Keratinocyte (primary cell): ENCODE measurements at regions not wholly inside any gene's neighbourhood (a gene's known extent, or its start where the extent isn't known, plus 50 kb on each side); places are given as distances from the start of the nearest gene placed in this dataset.

ENCODE experiments used
- DNase-seq: peaks from one replicate; pipeline ENCODE4 v3.0.0-alpha.2; 2011; ENCODE audit warnings: low read depth, missing footprints, low spot score
- FAIRE-seq: peaks from 2 replicates; lab custom pipeline; 2011; peaks lifted over from hg19 to GRCh38; lab: Jason Lieb, UNC
- H2AFZ ChIP-seq: 2 replicates; pipeline ENCODE4 v1.6.0; 2012; ENCODE audit warnings: low read length, control low read depth, inconsistent platforms; ENCODE audit not compliant: control insufficient read depth
- H3K27ac ChIP-seq: 2 replicates; pipeline ENCODE4 v1.5.1; 2011; ENCODE audit warnings: low read length; ENCODE audit not compliant: control insufficient read depth, insufficient read depth
- H3K27me3 ChIP-seq: 3 replicates; pipeline ENCODE4 v1.6.0; 2011; ENCODE audit warnings: low read length; ENCODE audit not compliant: control insufficient read depth, insufficient read depth; ENCODE audit errors: extremely low read depth
- H3K36me3 ChIP-seq, 2 experiments: 2 replicates in 1 of 2; 3 replicates in 1 of 2; pipeline ENCODE4 v1.5.1; 2011; ENCODE audit warnings: low read length in 2 of 2, mild to moderate bottlenecking in 1 of 2; ENCODE audit not compliant: control insufficient read depth in 2 of 2, insufficient read depth in 2 of 2; ENCODE audit errors: extremely low read depth in 1 of 2
- H3K4me1 ChIP-seq: 3 replicates; pipeline ENCODE4 v1.5.1; 2011; ENCODE audit warnings: low read length; ENCODE audit not compliant: control insufficient read depth, insufficient read depth; ENCODE audit errors: extremely low read depth
- H3K4me2 ChIP-seq: 3 replicates; pipeline ENCODE4 v1.6.0; 2011; ENCODE audit warnings: low read depth, low read length; ENCODE audit not compliant: control insufficient read depth, insufficient read depth; ENCODE audit errors: extremely low read depth
- H3K4me3 ChIP-seq, 3 experiments: fragments of 200-600 bp in 1 of 3; sonication (generic) in 1 of 3; 2 replicates in 2 of 3; 3 replicates in 1 of 3; pipeline ENCODE4 v1.5.1; 2011 to 2016; ENCODE audit warnings: low read length in 3 of 3, mild to moderate bottlenecking in 3 of 3, control low read depth in 2 of 3, inconsistent platforms in 1 of 3, low read depth in 1 of 3, mixed read lengths in 1 of 3, mixed run types in 1 of 3, moderate library complexity in 1 of 3; ENCODE audit not compliant: control insufficient read depth in 2 of 3, insufficient read depth in 2 of 3; ENCODE audit errors: extremely low read depth in 1 of 3
- H3K79me2 ChIP-seq: 2 replicates; pipeline ENCODE4 v1.6.0; 2012; ENCODE audit warnings: low read length; ENCODE audit not compliant: control insufficient read depth, insufficient read depth
- H3K9ac ChIP-seq: 3 replicates; pipeline ENCODE4 v1.6.0; 2011; ENCODE audit warnings: low read length; ENCODE audit not compliant: control insufficient read depth, insufficient read depth; ENCODE audit errors: extremely low read depth
- H3K9me1 ChIP-seq: 3 replicates; pipeline ENCODE4 v1.6.0; 2011; ENCODE audit warnings: low read length; ENCODE audit not compliant: control insufficient read depth, insufficient read depth; ENCODE audit errors: extremely low read depth
- H3K9me3 ChIP-seq: 2 replicates; pipeline ENCODE4 v1.5.1; 2012; ENCODE audit warnings: low read depth, low read length; ENCODE audit not compliant: control insufficient read depth
- H4K20me1 ChIP-seq: 3 replicates; pipeline ENCODE4 v1.6.0; 2011; ENCODE audit warnings: low read length; ENCODE audit not compliant: control insufficient read depth, insufficient read depth; ENCODE audit errors: extremely low read depth
- EZH2 ChIP-seq: IDR thresholded peaks from one replicate; pipeline ENCODE4 v1.6.1; 2012; ENCODE audit warnings: inconsistent platforms, mild to moderate bottlenecking, low read length, moderate library complexity
- dilution Hi-C: fragments of 300-500 bp; cut with MboI; formaldehyde crosslinking; loops from one replicate; pipeline ENCODE4 v1.7.0; 2020; ENCODE audit warnings: low sequenced_read_pairs; ENCODE audit not compliant: extremely low pct_ligation_motif_present
- TF ChIP-seq, protein P1 (sequence below), 3 experiments: IDR thresholded peaks in 1 of 3; conservative IDR thresholded peaks in 1 of 3; optimal IDR thresholded peaks in 1 of 3; 2 replicates in 2 of 3; 3 replicates in 1 of 3; pipeline versions ENCODE3 to v1.5.1; 2011; ENCODE audit warnings: low read length in 3 of 3, mild to moderate bottlenecking in 3 of 3, moderate library complexity in 2 of 3, control low read depth in 1 of 3, inconsistent platforms in 1 of 3; ENCODE audit not compliant: insufficient read depth in 2 of 3; ENCODE audit errors: extremely low read depth in 1 of 3

GRCh38 chr7:63112764-63113712 lies 885.6 kb upstream of the ZNF722 start:
- H4K20me1 ChIP-seq, result no peaks in the 10 kb centered on the region
- peaks cover 6% of the 10 kb centered on the region for H3K9me3 ChIP-seq
- H3K4me2 ChIP-seq, result no peak overlapping the region
- H3K4me1 ChIP-seq, result no peaks in the 10 kb centered on the region
- no peak overlapping the region for H3K4me3 ChIP-seq
- no peak overlapping the region for H3K27ac ChIP-seq
- H2AFZ ChIP-seq, result no peak overlapping the region
- H3K27me3 ChIP-seq, result no peaks in the 10 kb centered on the region
- H3K36me3 ChIP-seq, result no peaks in the 10 kb centered on the region
- no peaks in the 10 kb centered on the region for H3K9me1 ChIP-seq
- no peaks in the 10 kb centered on the region for H3K79me2 ChIP-seq
- DNase-seq (no peak), FAIRE-seq (no peak)
- dilution Hi-C loops, result no loop called here
- no peak overlapping the region for H3K9ac ChIP-seq
- TF ChIP-seq, protein P1, sequence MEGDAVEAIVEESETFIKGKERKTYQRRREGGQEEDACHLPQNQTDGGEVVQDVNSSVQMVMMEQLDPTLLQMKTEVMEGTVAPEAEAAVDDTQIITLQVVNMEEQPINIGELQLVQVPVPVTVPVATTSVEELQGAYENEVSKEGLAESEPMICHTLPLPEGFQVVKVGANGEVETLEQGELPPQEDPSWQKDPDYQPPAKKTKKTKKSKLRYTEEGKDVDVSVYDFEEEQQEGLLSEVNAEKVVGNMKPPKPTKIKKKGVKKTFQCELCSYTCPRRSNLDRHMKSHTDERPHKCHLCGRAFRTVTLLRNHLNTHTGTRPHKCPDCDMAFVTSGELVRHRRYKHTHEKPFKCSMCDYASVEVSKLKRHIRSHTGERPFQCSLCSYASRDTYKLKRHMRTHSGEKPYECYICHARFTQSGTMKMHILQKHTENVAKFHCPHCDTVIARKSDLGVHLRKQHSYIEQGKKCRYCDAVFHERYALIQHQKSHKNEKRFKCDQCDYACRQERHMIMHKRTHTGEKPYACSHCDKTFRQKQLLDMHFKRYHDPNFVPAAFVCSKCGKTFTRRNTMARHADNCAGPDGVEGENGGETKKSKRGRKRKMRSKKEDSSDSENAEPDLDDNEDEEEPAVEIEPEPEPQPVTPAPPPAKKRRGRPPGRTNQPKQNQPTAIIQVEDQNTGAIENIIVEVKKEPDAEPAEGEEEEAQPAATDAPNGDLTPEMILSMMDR (optimal IDR thresholded peaks at IDR 0.05 in 1 of 3, IDR thresholded peaks at IDR 0.05 in 1 of 3, conservative IDR thresholded peaks at IDR 0.05 in 1 of 3; ENCODE audit: extremely low read depth in 1 of 3, insufficient read depth in 2 of 3, low read length in 3 of 3), result no peak
- no peak for TF ChIP-seq EZH2

GRCh38 chr7:63113713-63114285 lies 884.9 kb upstream of the ZNF722 start:
- no peak for FAIRE-seq
- Histone ChIP-seq H3K9me3 (peaks cover 6% of the 10 kb centered on the region), H3K4me1 (no peaks in the 10 kb centered on the region)

More at GRCh38 chr7:63113713-63114285, 884.9 kb upstream of the ZNF722 start:
- no peak for TF ChIP-seq EZH2
- TF ChIP-seq, protein P1 (optimal IDR thresholded peaks at IDR 0.05 in 1 of 3, IDR thresholded peaks at IDR 0.05 in 1 of 3, conservative IDR thresholded peaks at IDR 0.05 in 1 of 3; ENCODE audit: extremely low read depth in 1 of 3, insufficient read depth in 2 of 3, low read length in 3 of 3), result no peak
- no peak for DNase-seq
- Histone ChIP-seq H3K27ac (no peak overlapping the region), H2AFZ (no peak overlapping the region), H3K9me1 (no peaks in the 10 kb centered on the region), H3K27me3 (no peaks in the 10 kb centered on the region), H3K4me2 (no peak overlapping the region), H4K20me1 (no peaks in the 10 kb centered on the region), H3K4me3 (no peak overlapping the region), H3K36me3 (no peaks in the 10 kb centered on the region), H3K9ac (no peak overlapping the region), H3K79me2 (no peaks in the 10 kb centered on the region)
- dilution Hi-C loops, result no loop called here
